GM12865 (cell line): ENCODE measurements at regions not wholly inside any gene's neighbourhood (a gene's known extent, or its start where the extent isn't known, plus 50 kb on each side); places are given as distances from the start of the nearest gene placed in this dataset.

Experiments used
- DNase-seq: peaks from one replicate; pipeline ENCODE4 v3.0.0; 2010; ENCODE audit warnings: low read depth
- H3K4me3 ChIP-seq: 2 replicates; pipeline ENCODE4 v1.5.1; 2011; ENCODE audit warnings: mild to moderate bottlenecking, low read depth, low read length, control low read depth
- TF ChIP-seq, protein P1 (sequence below): IDR thresholded peaks from 2 replicates; pipeline ENCODE4 v1.5.1; 2011; ENCODE audit warnings: low read length, control low read depth, low read depth, inconsistent platforms; ENCODE audit not compliant: insufficient read depth; ENCODE audit errors: missing control alignments

DNA sequence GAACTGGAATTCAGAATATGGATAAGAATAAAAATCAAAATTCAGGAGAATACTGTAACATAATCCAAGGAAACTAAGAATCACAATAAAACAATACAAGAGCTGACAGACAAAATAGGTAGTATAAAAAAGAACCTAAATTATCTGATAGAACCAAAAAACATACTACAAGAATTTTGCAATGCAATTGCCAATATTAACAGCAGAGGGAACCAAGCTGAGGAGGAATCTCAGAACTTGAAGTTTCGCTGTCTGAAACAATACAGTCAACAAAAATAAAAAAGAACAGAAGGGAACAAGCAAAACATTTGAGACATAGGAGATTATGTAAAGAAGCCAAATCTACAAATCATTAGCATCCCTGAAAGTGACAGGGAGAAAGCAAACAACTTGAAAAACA, 84.1 kb upstream of the GALNT13 start:
- TF ChIP-seq, protein P1, sequence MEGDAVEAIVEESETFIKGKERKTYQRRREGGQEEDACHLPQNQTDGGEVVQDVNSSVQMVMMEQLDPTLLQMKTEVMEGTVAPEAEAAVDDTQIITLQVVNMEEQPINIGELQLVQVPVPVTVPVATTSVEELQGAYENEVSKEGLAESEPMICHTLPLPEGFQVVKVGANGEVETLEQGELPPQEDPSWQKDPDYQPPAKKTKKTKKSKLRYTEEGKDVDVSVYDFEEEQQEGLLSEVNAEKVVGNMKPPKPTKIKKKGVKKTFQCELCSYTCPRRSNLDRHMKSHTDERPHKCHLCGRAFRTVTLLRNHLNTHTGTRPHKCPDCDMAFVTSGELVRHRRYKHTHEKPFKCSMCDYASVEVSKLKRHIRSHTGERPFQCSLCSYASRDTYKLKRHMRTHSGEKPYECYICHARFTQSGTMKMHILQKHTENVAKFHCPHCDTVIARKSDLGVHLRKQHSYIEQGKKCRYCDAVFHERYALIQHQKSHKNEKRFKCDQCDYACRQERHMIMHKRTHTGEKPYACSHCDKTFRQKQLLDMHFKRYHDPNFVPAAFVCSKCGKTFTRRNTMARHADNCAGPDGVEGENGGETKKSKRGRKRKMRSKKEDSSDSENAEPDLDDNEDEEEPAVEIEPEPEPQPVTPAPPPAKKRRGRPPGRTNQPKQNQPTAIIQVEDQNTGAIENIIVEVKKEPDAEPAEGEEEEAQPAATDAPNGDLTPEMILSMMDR = no peak
- no peak overlapping the region for H3K4me3 ChIP-seq
- DNase-seq = no peak

DNA sequence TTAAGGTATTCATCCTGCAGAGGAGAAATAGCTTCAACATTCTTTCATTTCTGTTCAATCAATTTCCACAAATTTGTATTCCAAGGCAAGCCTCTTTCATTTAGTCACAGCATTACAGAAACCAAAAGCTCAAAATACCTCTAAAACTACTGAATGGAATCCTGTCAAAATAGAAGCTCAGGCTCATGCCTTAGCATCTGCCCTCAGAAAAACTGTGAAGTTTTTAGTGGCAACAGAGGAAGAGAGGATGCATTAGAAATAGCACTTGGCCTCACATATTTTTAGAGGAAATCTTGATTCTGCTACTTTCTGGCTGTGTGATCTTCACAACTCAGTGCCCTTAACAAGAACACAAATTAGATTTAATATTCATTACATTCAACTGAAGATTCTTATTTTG, 69.1 kb upstream of the GALNT13 start:
- DNase-seq = no peak
- no peak overlapping the region for H3K4me3 ChIP-seq
- TF ChIP-seq, protein P1 = no peak

DNA sequence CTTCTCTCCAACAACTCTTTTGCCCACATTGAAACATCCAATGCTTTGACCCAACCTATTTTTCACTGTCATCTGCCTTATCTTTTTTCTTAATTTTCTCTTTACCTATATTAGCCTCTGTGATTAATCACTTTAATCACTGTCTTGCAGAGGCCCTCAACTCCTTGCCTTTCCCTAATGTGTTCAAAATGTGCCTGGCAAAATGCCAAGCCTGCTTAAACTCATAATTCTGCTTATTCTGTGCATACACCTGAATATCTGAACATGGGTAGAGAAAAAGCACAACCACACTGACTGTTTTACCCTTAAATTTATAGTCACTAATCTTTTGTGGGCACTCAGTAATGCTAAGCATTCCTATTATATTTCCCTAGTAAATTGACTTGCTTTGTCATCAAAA, 63.0 kb upstream of the GALNT13 start:
- DNase-seq = no peak
- no peak overlapping the region for H3K4me3 ChIP-seq
- TF ChIP-seq, protein P1 = no peak

DNA sequence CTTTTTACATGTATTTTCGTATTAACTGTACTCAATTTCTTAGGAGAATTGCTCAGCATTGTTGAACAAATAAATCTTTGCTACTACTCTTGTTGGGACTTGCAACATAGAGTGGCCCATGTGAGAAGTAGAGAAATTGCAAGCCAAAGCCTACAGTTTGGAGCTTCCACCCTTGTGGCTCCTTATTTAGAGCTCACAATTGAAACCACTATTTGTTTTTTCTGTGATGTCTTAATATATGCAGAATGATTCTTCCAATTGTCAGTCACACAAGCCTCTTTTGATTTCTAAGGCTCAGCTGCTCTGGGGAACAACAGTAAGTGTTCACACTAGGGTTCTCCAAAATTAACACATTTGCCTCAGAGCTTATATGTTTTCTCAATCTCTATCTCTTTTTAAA, 60.2 kb upstream of the GALNT13 start:
- TF ChIP-seq, protein P1 = no peak

GRCh38 chr2:153812632-153813031, 59.1 kb upstream of the GALNT13 start:
- no peak overlapping the region for H3K4me3 ChIP-seq
- TF ChIP-seq, protein P1 = no peak
- DNase-seq = no peak

More for the DNA sequence above, 60.2 kb upstream of the GALNT13 start:
- no peak for DNase-seq
- H3K4me3 ChIP-seq = no peak overlapping the region

GRCh38 chr2:153818242-153818641, 53.5 kb upstream of the GALNT13 start:
- H3K4me3 ChIP-seq = no peak overlapping the region
- TF ChIP-seq, protein P1 = no peak
- no peak for DNase-seq

DNA sequence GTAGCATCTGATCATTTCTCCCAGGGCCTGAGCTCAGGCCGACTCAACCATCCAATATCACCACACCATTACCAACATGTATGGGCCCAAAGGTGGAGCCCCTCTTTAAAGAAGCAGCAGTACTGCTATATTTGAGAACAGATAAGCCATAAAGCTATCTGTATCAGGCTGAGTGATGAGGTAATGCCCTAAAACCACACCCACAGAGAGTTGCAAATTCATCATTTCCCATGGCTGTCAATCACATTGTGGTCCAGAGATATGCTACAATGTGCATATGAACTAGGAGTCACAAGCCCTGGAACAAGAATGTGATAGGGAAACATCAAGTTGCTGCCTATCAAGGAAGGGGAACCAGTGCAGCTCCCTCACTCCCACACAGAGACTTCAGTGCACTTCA, 52.6 kb upstream of the GALNT13 start:
- TF ChIP-seq, protein P1 = no peak
- no peak for DNase-seq
- no peak overlapping the region for H3K4me3 ChIP-seq
